ENCODE measurements at regions not wholly inside any gene's neighbourhood (a gene's known extent, or its start where the extent isn't known, plus 50 kb on each side); places are given as distances from the start of the nearest gene placed in this dataset.

GRCh38 chr19:13600091-13600490 is 93.8 kb upstream of the CACNA1A start:
- no peak for DNase-seq

GRCh38 chr19:13599681-13600080 is 93.4 kb upstream of the CACNA1A start:
- DNase-seq: no peak

GRCh38 chr19:13598098-13598497 is 91.8 kb upstream of the CACNA1A start:
- DNase-seq: no peak

DNA sequence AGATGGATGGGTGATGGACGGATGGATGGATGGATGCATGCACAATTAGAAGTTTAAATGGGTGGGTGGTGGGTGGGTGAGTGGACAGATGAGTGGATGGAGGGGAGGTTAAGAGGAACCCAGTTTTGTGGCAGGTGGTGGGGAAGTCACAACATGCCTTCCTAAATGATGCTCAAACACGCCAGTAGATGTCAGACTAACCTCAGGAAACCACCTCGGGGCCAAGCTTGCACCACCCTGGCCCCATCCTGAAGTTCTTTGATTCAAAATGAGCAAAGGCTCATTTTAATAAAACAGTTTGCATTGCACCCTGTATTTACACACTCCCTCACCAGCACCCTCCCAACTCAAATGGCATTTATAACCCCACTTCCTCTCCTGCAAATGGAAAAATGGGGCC is 91.4 kb upstream of the CACNA1A start:
- DNase-seq: peak; percentile 31

- peak; percentile 75 for DNase-seq
These were observed 82.9 kb upstream of the CACNA1A start for GRCh38 chr19:13588957-13589833.

DNA sequence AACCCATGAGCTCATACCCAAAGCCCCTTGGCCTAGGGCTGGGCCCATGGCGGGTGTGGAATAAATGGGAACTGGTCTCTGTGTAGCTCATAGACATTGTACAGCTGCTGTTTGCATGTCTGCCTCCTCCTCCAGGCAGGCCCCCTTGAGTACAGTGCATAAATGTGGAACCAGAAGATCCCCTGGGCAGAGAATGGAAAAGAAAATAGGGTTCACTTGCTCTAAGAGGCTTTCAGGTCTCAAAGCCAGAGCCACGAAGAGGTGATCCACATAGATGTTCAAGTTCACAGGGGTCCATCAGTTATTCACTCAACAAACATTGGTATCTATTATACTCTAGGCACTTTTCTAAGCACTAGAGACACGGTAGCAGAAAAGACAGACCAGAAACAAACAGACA is 79.2 kb upstream of the CACNA1A start:
- DNase-seq: no peak

- DNase-seq: no peak
These were observed 77.5 kb upstream of the CACNA1A start for GRCh38 chr19:13583753-13584152.

DNA sequence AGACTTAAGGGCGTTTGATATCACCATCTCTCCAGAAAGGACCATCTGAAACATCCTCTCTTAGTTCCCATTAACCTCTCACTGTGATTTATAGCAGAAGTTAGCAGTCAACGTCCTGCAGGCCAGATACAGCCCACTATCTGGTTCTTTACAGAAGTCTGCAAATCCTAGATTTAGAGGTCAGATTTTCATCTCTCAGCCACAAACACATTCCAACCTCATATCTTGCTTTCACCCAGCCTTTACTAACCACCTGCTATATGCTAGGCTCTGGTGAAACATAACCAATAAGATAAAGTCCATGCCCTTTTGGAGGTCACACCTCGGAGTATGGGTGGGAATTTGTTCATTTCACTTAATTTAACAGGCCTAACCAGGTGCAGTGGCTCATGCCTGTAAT is 76.8 kb upstream of the CACNA1A start:
- DNase-seq: no peak

DNA sequence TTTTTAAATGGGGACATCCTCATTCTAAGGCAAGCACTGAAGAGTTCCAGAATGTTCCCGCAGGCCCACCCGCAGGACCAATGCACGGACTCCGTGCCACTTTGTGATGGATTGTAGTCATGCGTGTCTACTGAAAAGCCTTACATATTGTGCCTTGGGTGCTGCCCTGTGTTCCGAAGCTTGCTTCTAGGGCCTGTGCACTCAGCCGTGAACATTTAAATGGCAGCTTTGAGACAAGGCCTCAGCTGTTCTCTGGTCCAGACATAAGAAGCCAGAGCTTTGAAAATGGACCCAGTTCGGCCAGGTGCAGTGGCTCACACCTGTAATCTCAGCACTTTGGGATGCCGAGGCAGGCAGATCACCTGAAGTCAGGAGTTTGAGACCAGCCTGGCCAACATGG is 75.3 kb upstream of the CACNA1A start:
- DNase-seq: no peak

- DNase-seq: no peak
These were observed 73.2 kb upstream of the CACNA1A start for GRCh38 chr19:13579388-13580060.

GRCh38 chr19:13576726-13577125 is 70.4 kb upstream of the CACNA1A start:
- no peak for DNase-seq

DNA sequence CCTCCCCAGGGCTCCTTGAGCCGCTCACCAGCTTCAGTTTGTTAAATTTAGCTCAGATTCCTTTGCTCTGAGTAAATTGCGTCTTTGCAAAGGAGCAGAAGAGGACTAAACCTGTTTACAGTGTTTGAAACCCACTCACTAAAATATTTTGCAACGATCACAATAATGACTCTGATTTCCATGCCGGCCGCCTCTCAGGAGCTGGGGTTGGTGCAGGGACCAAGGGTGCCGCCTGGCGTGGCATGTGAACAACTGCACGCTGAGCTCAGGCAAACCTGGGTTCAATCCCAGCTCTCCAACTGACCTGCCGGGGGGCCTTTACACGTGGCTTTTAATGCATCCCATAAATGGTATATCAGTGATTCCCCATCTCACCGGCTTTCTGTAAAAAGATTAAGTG is 68.7 kb upstream of the CACNA1A start:
- DNase-seq: no peak

GRCh38 chr19:13573056-13573667 is 66.9 kb upstream of the CACNA1A start:
- DNase-seq: no peak

DNA sequence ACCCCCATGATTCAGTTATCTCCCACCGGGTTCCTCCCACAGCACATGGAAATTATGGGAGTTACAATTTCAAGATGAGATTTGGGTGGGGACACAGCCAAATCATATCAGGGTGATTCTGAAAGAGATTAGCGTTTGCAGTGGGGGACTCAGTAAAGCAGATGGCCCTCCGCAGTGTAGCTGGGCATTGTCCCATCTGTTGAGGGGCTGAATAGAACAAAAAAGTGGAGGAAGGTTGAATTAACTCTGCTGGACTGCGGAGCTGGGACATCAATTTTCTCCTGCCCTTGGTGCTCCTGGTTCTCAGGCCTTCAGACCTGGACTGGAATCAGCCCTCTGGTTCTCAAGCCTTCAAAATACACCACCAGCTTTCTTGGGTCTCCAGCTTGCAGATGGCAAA is 55.2 kb upstream of the CACNA1A start:
- DNase-seq: no peak

DNA sequence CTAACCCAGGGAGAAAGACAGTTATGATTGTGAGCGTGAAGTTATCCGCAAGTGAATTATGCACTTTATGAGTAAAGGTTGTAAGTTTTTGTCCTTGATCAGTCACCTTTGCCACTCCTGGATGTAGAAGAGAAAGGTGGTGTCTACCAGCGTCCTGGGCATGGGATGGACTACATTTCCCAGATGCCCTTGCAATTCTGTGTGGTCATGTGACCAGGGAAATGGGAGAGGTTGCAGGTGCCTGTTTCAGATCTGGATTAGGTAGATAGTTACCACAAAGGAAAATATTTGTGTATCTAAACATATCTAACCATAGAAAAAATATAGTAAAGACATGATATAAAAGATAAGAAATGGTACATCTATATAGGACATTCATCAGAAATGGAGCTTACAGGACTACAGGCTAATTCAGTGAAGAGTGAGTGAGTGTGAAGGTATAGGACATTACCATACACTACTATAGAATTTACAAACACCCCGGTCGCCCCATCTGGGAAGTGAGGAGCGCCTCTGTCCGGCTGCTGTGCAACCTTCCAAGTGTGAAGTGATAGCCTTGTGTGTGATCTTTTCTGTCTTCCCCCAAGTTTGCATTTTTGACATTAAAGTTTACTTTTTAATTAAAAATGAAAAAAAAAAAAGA is 51.6 kb upstream of the CACNA1A start:
- no peak for DNase-seq

GRCh38 chr19:13556552-13556951 is 50.3 kb upstream of the CACNA1A start:
- DNase-seq: no peak

Data from activated T-cell treated with anti-CD3 and anti-CD28 coated beads for 4 hours (primary cell).